Osteoblast (primary cell): ENCODE measurements at regions not wholly inside any gene's neighbourhood (a gene's known extent, or its start where the extent isn't known, plus 50 kb on each side); places are given as distances from the start of the nearest gene placed in this dataset.

ENCODE experiments used
- DNase-seq: peaks from one replicate; pipeline ENCODE4 v3.0.0; 2011; ENCODE audit warnings: low spot score, mixed read lengths; ENCODE audit not compliant: insufficient read length; ENCODE audit errors: missing footprints
- H2AFZ ChIP-seq: 2 replicates; pipeline ENCODE4 v1.6.0; 2011; ENCODE audit warnings: mild to moderate bottlenecking, low read length
- H3K27ac ChIP-seq: 2 replicates; pipeline ENCODE4 v1.5.1; 2011; ENCODE audit warnings: mild to moderate bottlenecking, low read depth, low read length, moderate library complexity
- H3K27me3 ChIP-seq: 2 replicates; pipeline ENCODE4 v1.6.0; 2012; ENCODE audit warnings: mild to moderate bottlenecking, control low read depth, inconsistent platforms, low read length, moderate library complexity; ENCODE audit not compliant: insufficient read depth
- H3K36me3 ChIP-seq: 2 replicates; pipeline ENCODE4 v1.5.1; 2011; ENCODE audit warnings: mild to moderate bottlenecking, low read length, control low read depth, moderate library complexity; ENCODE audit not compliant: insufficient read depth
- H3K4me1 ChIP-seq: 2 replicates; pipeline ENCODE4 v1.5.1; 2011; ENCODE audit warnings: mild to moderate bottlenecking, low read length, control low read depth, moderate library complexity; ENCODE audit not compliant: insufficient read depth
- H3K4me2 ChIP-seq: 2 replicates; pipeline ENCODE4 v1.6.0; 2011; ENCODE audit warnings: mild to moderate bottlenecking, low read length; ENCODE audit not compliant: insufficient read depth
- H3K4me3 ChIP-seq: fragments of 200-600 bp; sonication (generic); 3 replicates; pipeline ENCODE4 v1.5.1; 2012; ENCODE audit warnings: mild to moderate bottlenecking, low read length, inconsistent platforms; ENCODE audit not compliant: insufficient read depth
- H3K79me2 ChIP-seq: 2 replicates; pipeline ENCODE4 v1.6.0; 2012; ENCODE audit warnings: mild to moderate bottlenecking, low read length, control low read depth, inconsistent platforms; ENCODE audit not compliant: insufficient read depth
- H3K9me3 ChIP-seq: 2 replicates; pipeline ENCODE4 v1.5.1; 2011; ENCODE audit warnings: low read depth, low read length, control low read depth
- H4K20me1 ChIP-seq: 2 replicates; pipeline ENCODE4 v1.6.0; 2012; ENCODE audit warnings: mild to moderate bottlenecking, low read length, control low read depth; ENCODE audit not compliant: insufficient read depth
- CTCF ChIP-seq: IDR thresholded peaks from 2 replicates; pipeline ENCODE4 v1.5.1; 2011; ENCODE audit warnings: mild to moderate bottlenecking, low read depth, low read length, moderate library complexity; ENCODE audit errors: extremely low read depth

DNA sequence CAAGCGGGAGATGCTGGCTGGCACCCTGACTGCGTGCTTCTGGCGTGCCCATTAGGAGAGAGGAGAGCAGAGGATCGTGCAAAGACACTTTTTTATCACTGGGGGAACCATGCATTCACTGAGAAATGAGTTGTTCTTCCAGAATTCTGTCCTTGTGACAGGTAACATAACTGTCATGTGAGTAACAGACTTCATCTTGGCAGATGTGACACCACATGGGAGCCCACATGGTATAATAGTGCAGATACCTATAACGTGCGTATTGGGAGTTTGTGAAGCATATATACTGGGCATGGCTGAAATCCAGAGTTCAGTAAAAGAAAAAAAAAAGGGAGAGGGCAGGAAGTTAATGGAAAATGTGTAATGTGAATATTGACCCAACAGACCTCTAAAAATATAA is 159.6 kb upstream of the BACE2 start:
- no peak for DNase-seq
- Histone ChIP-seq H3K4me3 (no peak overlapping the region), H4K20me1 (no peaks in the 10 kb centered on the region), H3K9me3 (no peaks in the 10 kb centered on the region), H3K79me2 (no peaks in the 10 kb centered on the region), H3K27me3 (no peaks in the 10 kb centered on the region), H3K4me2 (no peak overlapping the region), H2AFZ (no peak overlapping the region), H3K4me1 (no peaks in the 10 kb centered on the region), H3K36me3 (no peaks in the 10 kb centered on the region), H3K27ac (no peak overlapping the region)
- no peak for TF ChIP-seq CTCF

DNA sequence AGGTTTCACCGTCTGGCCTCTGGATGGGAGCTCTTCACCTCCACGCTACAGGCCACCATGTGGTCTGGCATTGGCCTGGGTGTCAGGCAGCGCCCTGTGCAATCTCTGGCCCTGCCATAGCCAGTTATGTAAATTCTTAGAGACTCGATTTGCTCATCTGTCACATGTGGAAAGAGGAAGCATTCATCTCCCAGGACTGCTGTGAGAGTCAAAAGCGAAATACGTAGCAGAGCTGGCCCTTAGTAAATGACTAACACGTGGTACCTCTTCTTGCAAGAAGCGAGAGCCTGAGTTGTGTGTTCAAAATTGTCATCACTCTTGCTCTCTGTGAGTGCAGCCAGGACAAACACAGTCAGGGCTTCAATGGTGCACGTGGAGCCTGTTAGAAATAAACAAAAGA is 159.0 kb upstream of the BACE2 start:
- H4K20me1 ChIP-seq = no peaks in the 10 kb centered on the region
- no peak for TF ChIP-seq CTCF
- H3K36me3 ChIP-seq = no peaks in the 10 kb centered on the region
- no peaks in the 10 kb centered on the region for H3K4me1 ChIP-seq
- H3K79me2 ChIP-seq = no peaks in the 10 kb centered on the region
- H2AFZ ChIP-seq = no peak overlapping the region
- H3K4me2 ChIP-seq = no peak overlapping the region
- H3K27ac ChIP-seq = no peak overlapping the region
- no peak overlapping the region for H3K4me3 ChIP-seq
- no peaks in the 10 kb centered on the region for H3K27me3 ChIP-seq
- DNase-seq = no peak
- H3K9me3 ChIP-seq = no peaks in the 10 kb centered on the region

DNA sequence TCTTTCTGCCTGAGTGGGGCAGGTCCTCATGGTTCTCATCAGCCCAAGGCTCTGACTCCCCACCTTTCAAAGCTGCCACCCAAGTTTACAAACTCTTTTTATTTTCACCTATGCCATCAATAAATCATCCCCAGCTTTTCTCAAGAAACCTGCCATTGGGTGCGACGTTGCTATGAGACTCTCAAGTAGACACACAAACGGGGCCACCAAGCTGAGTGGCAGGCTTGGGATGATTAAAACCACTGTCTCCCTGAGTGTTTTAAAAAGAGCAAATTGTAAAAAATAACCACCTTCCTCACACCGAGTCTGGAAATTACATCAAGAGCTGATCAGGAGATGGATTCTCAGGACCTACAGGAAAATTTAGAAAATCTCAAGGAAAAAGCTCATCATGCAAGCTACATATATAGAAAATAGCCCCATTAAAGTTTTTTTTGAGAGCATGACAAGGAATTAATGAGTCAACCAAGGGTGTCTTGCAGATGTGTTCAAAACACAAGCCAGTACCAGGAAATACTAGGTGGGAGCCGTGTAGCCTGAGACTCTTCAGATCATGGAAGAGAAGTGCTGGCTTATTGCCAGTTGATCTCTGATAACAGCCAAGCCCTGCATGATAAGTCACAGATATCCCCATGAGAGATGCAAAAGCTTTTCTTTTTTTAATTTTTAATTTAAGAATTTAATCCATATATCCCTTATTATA is 158.4 kb upstream of the BACE2 start:
- Histone ChIP-seq H3K4me1 (no peaks in the 10 kb centered on the region), H3K36me3 (no peaks in the 10 kb centered on the region), H3K27ac (no peak overlapping the region), H3K4me3 (no peak overlapping the region), H4K20me1 (no peaks in the 10 kb centered on the region), H3K27me3 (no peaks in the 10 kb centered on the region), H3K4me2 (no peak overlapping the region), H3K79me2 (no peaks in the 10 kb centered on the region), H3K9me3 (no peaks in the 10 kb centered on the region), H2AFZ (no peak overlapping the region)
- no peak for DNase-seq
- TF ChIP-seq CTCF = no peak

- no peaks in the 10 kb centered on the region for H3K27me3 ChIP-seq
These were observed 157.9 kb upstream of the BACE2 start for GRCh38 chr21:41010101-41010435.

More at GRCh38 chr21:41010101-41010435, 157.9 kb upstream of the BACE2 start:
- H3K79me2 ChIP-seq = no peaks in the 10 kb centered on the region
- no peaks in the 10 kb centered on the region for H3K36me3 ChIP-seq
- H4K20me1 ChIP-seq = no peaks in the 10 kb centered on the region
- no peak overlapping the region for H2AFZ ChIP-seq
- no peak for TF ChIP-seq CTCF
- no peak overlapping the region for H3K27ac ChIP-seq
- no peak overlapping the region for H3K4me2 ChIP-seq
- H3K9me3 ChIP-seq = no peaks in the 10 kb centered on the region
- DNase-seq = no peak
- no peak overlapping the region for H3K4me3 ChIP-seq
- H3K4me1 ChIP-seq = no peaks in the 10 kb centered on the region
